A549 (cell line): ENCODE measurements at regions not wholly inside any gene's neighbourhood (a gene's known extent, or its start where the extent isn't known, plus 50 kb on each side); places are given as distances from the start of the nearest gene placed in this dataset.

ENCODE experiments used
- ATAC-seq, 2 experiments: fragments of 200-7000 bp in 1 of 2; fragments of >200 bp in 1 of 2; cut with Nextera tagmentation in 1 of 2; cut with Tn5 transposase in 1 of 2; 3 replicates each; pipeline versions ENCODE4 v1.8.0 to v1.9.1; 2018 to 2020; ENCODE audit warnings: mild to moderate bottlenecking in 1 of 2, moderate library complexity in 1 of 2
- CTCF ChIA-PET: fragments of 300-600 bp; sonication (Branson Sonifier 250); formaldehyde crosslinking; extraction: SDS; loops from one replicate; lab custom pipeline; 2021; ENCODE audit warnings: antibody characterized with exemption, inconsistent platforms; lab: Yijun Ruan, JAX
- POLR2A ChIA-PET: fragments of 350-600 bp; formaldehyde crosslinking; extraction: SDS; loops from one replicate; lab custom pipeline; 2021; ENCODE audit warnings: antibody characterized with exemption, inconsistent platforms; lab: Yijun Ruan, JAX
- DNase-seq, 2 experiments: peaks; one replicate each; pipeline versions ENCODE4 v3.0.0 to v3.0.0-alpha.2; 2011 to 2016; ENCODE audit warnings: low read depth in 1 of 2, low spot score in 1 of 2
- FAIRE-seq: peaks from 2 replicates; lab custom pipeline; 2011; peaks lifted over from hg19 to GRCh38; lab: Jason Lieb, UNC
- H3K27ac ChIP-seq, 2 experiments: fragments of >200 bp; sonication (Bioruptor Twin); formaldehyde crosslinking; 3 replicates each; pipeline ENCODE4 v1.5.1; 2016 to 2017
- H3K4me1 ChIP-seq: fragments of >200 bp; sonication (Bioruptor Twin); formaldehyde crosslinking; 3 replicates; pipeline ENCODE4 v1.6.1; 2016
- H3K4me2 ChIP-seq: fragments of >200 bp; sonication (Bioruptor Twin); formaldehyde crosslinking; 3 replicates; pipeline ENCODE4 v1.6.1; 2016
- H3K4me3 ChIP-seq: fragments of >200 bp; sonication (Bioruptor Twin); formaldehyde crosslinking; 3 replicates; pipeline ENCODE4 v1.5.1; 2016
- H3K9me3 ChIP-seq: fragments of >200 bp; sonication (Bioruptor Twin); formaldehyde crosslinking; 3 replicates; pipeline ENCODE4 v1.6.1; 2016
- ATOH8 ChIP-seq: fragments of 250-450 bp; sonication (Bioruptor Pico); IDR thresholded peaks from 2 replicates; pipeline ENCODE4 v1.5.0; 2020; ENCODE audit warnings: low read depth, mild to moderate bottlenecking, moderate library complexity
- BHLHE40 ChIP-seq: IDR thresholded peaks from 2 replicates; pipeline ENCODE4 v1.6.1; 2012; ENCODE audit warnings: low read depth, low read length, inconsistent platforms
- CHD4 ChIP-seq: fragments of 200-600 bp; sonication (generic); IDR thresholded peaks from 2 replicates; pipeline ENCODE4 v1.6.1; 2016; ENCODE audit warnings: antibody characterized with exemption, mild to moderate bottlenecking, borderline replicate concordance
- CTCF ChIP-seq: fragments of >200 bp; sonication (Bioruptor Twin); formaldehyde crosslinking; IDR thresholded peaks from 3 replicates; pipeline ENCODE4 v1.5.1; 2016
- E2F6 ChIP-seq: IDR thresholded peaks from 2 replicates; pipeline ENCODE4 v1.6.1; 2012; ENCODE audit warnings: low read depth, borderline replicate concordance
- EHF ChIP-seq: fragments of 250-450 bp; sonication (Bioruptor Pico); IDR thresholded peaks from 2 replicates; pipeline ENCODE4 v1.5.0; 2020; ENCODE audit warnings: mild to moderate bottlenecking
- FOSL2 ChIP-seq, 2 experiments: fragments of 450-650 bp in 1 of 2; fragments of >200 bp in 1 of 2; sonication (Bioruptor Twin) in 1 of 2; formaldehyde crosslinking; IDR thresholded peaks; 2 replicates each; pipeline versions ENCODE4 v1.5.0 to v1.6.1; 2016 to 2020; ENCODE audit warnings: mild to moderate bottlenecking in 1 of 2, moderate library complexity in 1 of 2
- HDAC2 ChIP-seq: fragments of 200-600 bp; sonication (generic); IDR thresholded peaks from 2 replicates; pipeline ENCODE4 v1.6.1; 2016
- HEYL ChIP-seq: fragments of 250-450 bp; sonication (Bioruptor Pico); IDR thresholded peaks from 2 replicates; pipeline ENCODE4 v1.8.0; 2021; ENCODE audit warnings: mild to moderate bottlenecking, moderate library complexity
- HMGXB4 ChIP-seq: fragments of 250-450 bp; sonication (Bioruptor Pico); IDR thresholded peaks from 2 replicates; pipeline ENCODE4 v1.5.0; 2021; ENCODE audit warnings: mild to moderate bottlenecking, moderate library complexity, borderline replicate concordance
- HOXA7 ChIP-seq: fragments of 250-450 bp; sonication (Bioruptor Pico); IDR thresholded peaks from 2 replicates; pipeline ENCODE4 v1.5.0; 2020; ENCODE audit warnings: mild to moderate bottlenecking, moderate library complexity
- HOXB13 ChIP-seq: fragments of 250-450 bp; sonication (Bioruptor Pico); IDR thresholded peaks from 2 replicates; pipeline ENCODE4 v1.5.0; 2020; ENCODE audit warnings: low read depth, mild to moderate bottlenecking, moderate library complexity
- HOXB5 ChIP-seq: fragments of 250-450 bp; sonication (Bioruptor Pico); IDR thresholded peaks from 2 replicates; pipeline ENCODE4 v1.5.0; 2020; ENCODE audit warnings: mild to moderate bottlenecking, moderate library complexity
- JUN ChIP-seq, 2 experiments: fragments of >200 bp; sonication (Bioruptor Twin); formaldehyde crosslinking; IDR thresholded peaks; 2 replicates in 1 of 2; 3 replicates in 1 of 2; pipeline ENCODE4 v1.6.1; 2016 to 2017
- JUNB ChIP-seq: fragments of >200 bp; sonication (Bioruptor Twin); formaldehyde crosslinking; IDR thresholded peaks from 2 replicates; pipeline ENCODE4 v1.6.1; 2016
- KDM5A ChIP-seq: fragments of 200-600 bp; sonication (generic); IDR thresholded peaks from 2 replicates; pipeline ENCODE4 v1.6.1; 2016; ENCODE audit warnings: antibody characterized with exemption, mild to moderate bottlenecking
- MAFK ChIP-seq: fragments of 450-650 bp; IDR thresholded peaks from 2 replicates; pipeline ENCODE4 v1.6.1; 2014; ENCODE audit not compliant: partially characterized antibody
- MAX ChIP-seq: IDR thresholded peaks from 2 replicates; pipeline ENCODE4 v1.6.1; 2012
- NFE2L2 ChIP-seq: fragments of 150-350 bp; conservative IDR thresholded peaks from 2 replicates; pipeline ENCODE4 v1.6.1; 2014; ENCODE audit warnings: low read length
- NR3C1 ChIP-seq: fragments of >200 bp; sonication (Bioruptor Twin); formaldehyde crosslinking; IDR thresholded peaks from 3 replicates; pipeline ENCODE4 v1.6.1; 2017
- PBX3 ChIP-seq: IDR thresholded peaks from 2 replicates; pipeline ENCODE4 v1.6.1; 2012
- RARB ChIP-seq: fragments of 250-450 bp; sonication (Bioruptor Pico); IDR thresholded peaks from 2 replicates; pipeline ENCODE4 v1.8.0; 2021; ENCODE audit warnings: mild to moderate bottlenecking, moderate library complexity
- RNF2 ChIP-seq: fragments of 200-600 bp; sonication (generic); IDR thresholded peaks from 2 replicates; pipeline ENCODE4 v1.6.1; 2016; ENCODE audit warnings: low read depth, mild to moderate bottlenecking, antibody characterized with exemption, moderate library complexity, borderline replicate concordance
- TFCP2L1 ChIP-seq: fragments of 250-450 bp; sonication (Bioruptor Pico); IDR thresholded peaks from 2 replicates; pipeline ENCODE4 v1.5.0; 2021; ENCODE audit warnings: mild to moderate bottlenecking
- ZSCAN20 ChIP-seq: fragments of 250-450 bp; sonication (Bioruptor Pico); IDR thresholded peaks from 2 replicates; pipeline ENCODE4 v1.8.0; 2022; ENCODE audit warnings: mild to moderate bottlenecking, moderate library complexity
- WGBS: methylation state at CpG from one replicate; pipeline ENCODE4 v1.1.6; 2017; ENCODE audit errors: missing lambda C conversion rate; 5-methylcytosine and 5-hydroxymethylcytosine counted together

GRCh38 chr15:96088650-96089049 lies 241.8 kb upstream of the NR2F2 start:
- Histone ChIP-seq H3K4me3 (no peak overlapping the region), H3K4me1 (no peaks in the 10 kb centered on the region), H3K27ac (no peak overlapping the region), H3K4me2 (no peak overlapping the region), H3K9me3 (no peaks in the 10 kb centered on the region)
- TF ChIP-seq ATOH8 (CRISPR knock-in tag) (no peak), HEYL (CRISPR knock-in tag) (no peak), E2F6 (no peak), BHLHE40 (no peak), NR3C1 (no peak), EHF (CRISPR knock-in tag) (no peak), ZSCAN20 (CRISPR knock-in tag) (no peak), FOSL2 (IDR thresholded peaks at IDR 0.05) (no peak), FOSL2 (CRISPR knock-in tag; IDR thresholded peaks at IDR 0.05) (no peak), TFCP2L1 (no peak), CHD4 (no peak)
- ChIA-PET POLR2A (no interaction called here), CTCF (no interaction called here)
- ATAC-seq, result no peak
- DNase-seq, result no peak
- 65% methylated on average over 1 of the region's 1 CpG for WGBS
- FAIRE-seq, result no peak

- FAIRE-seq, result no peak
- no peak for DNase-seq
- Histone ChIP-seq H3K4me3 (no peak overlapping the region), H3K4me1 (no peaks in the 10 kb centered on the region), H3K9me3 (no peaks in the 10 kb centered on the region), H3K4me2 (no peak overlapping the region), H3K27ac (no peak overlapping the region)
- ChIA-PET POLR2A (interaction anchor here (0.7 kb wide), 1 partner anchor 63 kb away, joined by 4 read pairs; no protein-coding TSS in a partner anchor), CTCF (no interaction called here)
- no peak for ATAC-seq
- 63% methylated on average over 11 of the region's 11 CpGs for WGBS
- no peak for TF ChIP-seq FOSL2 (IDR thresholded peaks at IDR 0.05)
- no peak for TF ChIP-seq FOSL2 (CRISPR knock-in tag; IDR thresholded peaks at IDR 0.05)
- TF ChIP-seq HOXB13 (CRISPR knock-in tag), result no peak
- no peak for TF ChIP-seq HEYL (CRISPR knock-in tag)
- TF ChIP-seq RNF2, result no peak
- TF ChIP-seq MAFK, result no peak
- TF ChIP-seq PBX3, result no peak
- no peak for TF ChIP-seq CHD4
- no peak for TF ChIP-seq TFCP2L1
- TF ChIP-seq E2F6, result no peak
- no peak for TF ChIP-seq HOXA7 (CRISPR knock-in tag)
- TF ChIP-seq HOXB5 (CRISPR knock-in tag), result no peak
- no peak for TF ChIP-seq NFE2L2
- no peak for TF ChIP-seq RARB (CRISPR knock-in tag)
- TF ChIP-seq MAX, result no peak
- no peak for TF ChIP-seq CTCF
- no peak for TF ChIP-seq HMGXB4
- no peak for TF ChIP-seq JUNB
- no peak for TF ChIP-seq KDM5A
- no peak for TF ChIP-seq JUN (IDR thresholded peaks at IDR 0.05)
- TF ChIP-seq HDAC2, result no peak
Measured at GRCh38 chr15:96089405-96090058, 241.0 kb upstream of the NR2F2 start.
